ENCODE measurements at regions not wholly inside any gene's neighbourhood (a gene's known extent, or its start where the extent isn't known, plus 50 kb on each side); places are given as distances from the start of the nearest gene placed in this dataset.

DNA sequence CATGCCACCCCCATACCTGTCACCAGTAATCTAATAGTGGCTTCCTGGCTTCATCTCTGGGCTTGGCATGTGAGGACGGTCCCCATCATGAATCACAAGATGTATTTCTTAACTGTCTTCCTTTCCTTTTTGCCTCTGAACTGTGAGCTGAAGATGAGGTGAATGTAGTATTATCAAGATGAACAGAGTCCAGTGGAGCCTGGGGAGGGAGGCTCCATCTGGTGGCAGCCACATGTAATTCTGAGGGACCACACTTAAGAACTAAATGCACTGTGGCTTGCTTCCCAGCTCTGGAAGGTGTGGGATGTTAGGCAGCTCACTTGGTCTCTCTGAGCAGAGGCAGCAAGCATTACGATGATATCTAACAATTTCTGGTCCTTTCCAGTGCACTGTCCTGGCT, 354.9 kb upstream of the ASIC2 start:
- POLR2A ChIA-PET (ENCODE audit: low non-redundant PET), result no interaction called here
- H3K27ac ChIP-seq, result no peak overlapping the region
- peak; percentile 30 for DNase-seq (ENCODE audit: low spot score)
- TF ChIP-seq, protein P1, sequence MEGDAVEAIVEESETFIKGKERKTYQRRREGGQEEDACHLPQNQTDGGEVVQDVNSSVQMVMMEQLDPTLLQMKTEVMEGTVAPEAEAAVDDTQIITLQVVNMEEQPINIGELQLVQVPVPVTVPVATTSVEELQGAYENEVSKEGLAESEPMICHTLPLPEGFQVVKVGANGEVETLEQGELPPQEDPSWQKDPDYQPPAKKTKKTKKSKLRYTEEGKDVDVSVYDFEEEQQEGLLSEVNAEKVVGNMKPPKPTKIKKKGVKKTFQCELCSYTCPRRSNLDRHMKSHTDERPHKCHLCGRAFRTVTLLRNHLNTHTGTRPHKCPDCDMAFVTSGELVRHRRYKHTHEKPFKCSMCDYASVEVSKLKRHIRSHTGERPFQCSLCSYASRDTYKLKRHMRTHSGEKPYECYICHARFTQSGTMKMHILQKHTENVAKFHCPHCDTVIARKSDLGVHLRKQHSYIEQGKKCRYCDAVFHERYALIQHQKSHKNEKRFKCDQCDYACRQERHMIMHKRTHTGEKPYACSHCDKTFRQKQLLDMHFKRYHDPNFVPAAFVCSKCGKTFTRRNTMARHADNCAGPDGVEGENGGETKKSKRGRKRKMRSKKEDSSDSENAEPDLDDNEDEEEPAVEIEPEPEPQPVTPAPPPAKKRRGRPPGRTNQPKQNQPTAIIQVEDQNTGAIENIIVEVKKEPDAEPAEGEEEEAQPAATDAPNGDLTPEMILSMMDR (conservative IDR thresholded peaks at IDR 0.05; ENCODE audit: low read depth), result peak; percentile 35; the same call in 1 of the 2 replicates
- CTCF ChIA-PET, result interaction anchor here (0.6 kb wide), 2 partner anchors 26 to 583 kb away, joined by 5 to 8 read pairs; no protein-coding TSS in a partner anchor

DNA sequence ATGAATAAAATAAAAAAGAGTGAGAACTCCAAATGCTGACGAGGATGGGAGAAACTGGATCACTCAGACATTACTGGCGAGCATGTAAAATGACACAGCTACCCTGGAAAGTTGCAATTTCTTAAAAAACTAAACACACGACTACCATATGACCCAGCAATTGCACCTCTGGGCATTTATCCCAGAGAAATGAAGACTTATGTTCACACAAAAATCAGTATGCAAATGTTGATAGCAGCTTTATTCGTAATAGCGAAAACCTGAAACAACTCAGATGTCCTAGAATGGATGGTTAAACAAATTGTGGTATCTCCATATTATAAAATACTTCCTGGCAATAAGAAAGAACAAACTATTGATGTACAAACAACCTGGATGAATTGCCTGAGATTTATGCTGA, 357.2 kb upstream of the ASIC2 start:
- DNase-seq (ENCODE audit: low spot score), result no peak
- CTCF ChIA-PET, result no interaction called here
- TF ChIP-seq, protein P1 (conservative IDR thresholded peaks at IDR 0.05; ENCODE audit: low read depth), result no peak
- no peak overlapping the region for H3K27ac ChIP-seq
- POLR2A ChIA-PET (ENCODE audit: low non-redundant PET), result no interaction called here

DNA sequence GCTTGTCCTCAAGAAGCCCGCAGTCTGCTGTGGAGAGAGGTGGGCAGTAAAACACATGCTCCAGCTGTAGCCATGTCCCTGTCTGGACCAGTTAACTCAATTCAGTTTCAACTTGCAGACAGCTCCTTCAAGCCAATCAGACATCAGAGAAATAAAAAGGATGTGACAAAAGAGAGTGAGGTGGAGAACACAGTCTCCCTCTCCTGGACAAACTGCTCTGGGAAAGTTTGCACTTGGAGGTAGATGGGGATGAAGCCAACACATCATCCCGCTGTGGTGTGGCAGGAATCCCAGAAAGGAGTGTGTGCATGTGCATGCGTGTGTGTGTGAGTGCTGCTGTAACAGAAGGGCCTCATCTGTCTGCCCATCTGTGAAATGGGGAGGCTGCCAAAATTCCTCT, 358.6 kb upstream of the ASIC2 start:
- DNase-seq (ENCODE audit: low spot score), result peak; percentile 7
- TF ChIP-seq, protein P1 (conservative IDR thresholded peaks at IDR 0.05; ENCODE audit: low read depth), result no peak
- no peak overlapping the region for H3K27ac ChIP-seq
- ChIA-PET CTCF (interaction anchor here (0.6 to 0.8 kb wide), 3 partner anchors 16 to 1040 kb away, joined by 3 read pairs; no protein-coding TSS in a partner anchor), POLR2A (ENCODE audit: low non-redundant PET) (no interaction called here)

DNA sequence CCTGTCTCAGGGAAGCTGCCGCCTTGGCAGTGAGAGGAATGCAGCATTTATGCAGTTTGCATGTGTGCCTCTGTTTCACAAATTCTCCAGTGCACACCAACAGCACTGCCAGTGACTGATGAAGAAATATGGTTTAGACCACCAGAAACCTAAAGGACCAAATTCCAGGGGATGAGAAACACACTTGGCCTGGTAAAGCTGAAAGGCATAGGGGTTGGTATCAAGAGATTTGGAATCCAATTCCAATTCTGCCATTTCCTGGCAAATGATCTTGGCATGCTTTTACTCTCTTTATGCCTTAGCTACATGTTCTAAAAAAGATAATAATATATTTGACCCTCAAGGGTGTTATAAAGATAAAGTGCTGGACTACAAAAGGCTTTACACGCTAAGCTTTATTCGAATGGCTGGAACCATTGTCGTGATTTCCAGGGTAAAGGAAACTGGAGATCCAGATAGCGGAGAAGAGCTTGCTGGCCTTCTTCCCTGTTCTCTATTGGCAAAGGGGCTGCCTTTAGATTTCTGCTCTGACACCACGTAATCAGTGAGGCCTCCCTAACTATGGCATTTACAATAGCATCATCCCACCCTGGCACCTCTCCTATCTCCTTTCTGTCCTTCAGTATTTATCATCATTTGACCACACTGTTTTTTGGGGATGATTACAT, 359.8 kb upstream of the ASIC2 start:
- TF ChIP-seq, protein P1 (conservative IDR thresholded peaks at IDR 0.05; ENCODE audit: low read depth), result no peak
- POLR2A ChIA-PET (ENCODE audit: low non-redundant PET), result no interaction called here
- CTCF ChIA-PET, result interaction anchor here (0.5 kb wide), 1 partner anchor 866 kb away, joined by 3 read pairs; no protein-coding TSS in a partner anchor
- no peak overlapping the region for H3K27ac ChIP-seq
- no peak for DNase-seq (ENCODE audit: low spot score)

DNA sequence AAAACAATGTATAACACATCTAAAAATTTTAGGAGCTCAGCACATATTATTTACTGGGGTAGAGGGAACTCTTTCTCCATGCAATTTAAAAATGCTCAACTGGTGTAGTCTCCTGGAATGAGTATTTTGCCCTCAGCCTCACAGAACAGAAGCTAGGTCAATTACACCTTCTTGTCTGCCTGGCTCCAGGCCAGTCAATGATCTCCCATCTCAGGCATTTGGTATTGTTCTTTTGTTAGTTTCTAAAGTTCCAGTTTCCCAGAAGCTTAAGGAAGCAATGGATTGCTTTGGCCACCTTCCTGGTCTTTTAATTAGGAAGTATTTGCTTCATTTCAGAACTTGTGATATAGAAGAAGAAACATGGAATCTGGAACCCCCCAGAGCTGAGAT, 360.3 kb upstream of the ASIC2 start:
- no peak overlapping the region for H3K27ac ChIP-seq
- ChIA-PET POLR2A (ENCODE audit: low non-redundant PET) (no interaction called here), CTCF (interaction anchor here (0.5 kb wide), 1 partner anchor 867 kb away, joined by 3 read pairs; no protein-coding TSS in a partner anchor)
- TF ChIP-seq, protein P1 (conservative IDR thresholded peaks at IDR 0.05; ENCODE audit: low read depth), result no peak
- no peak for DNase-seq (ENCODE audit: low spot score)

DNA sequence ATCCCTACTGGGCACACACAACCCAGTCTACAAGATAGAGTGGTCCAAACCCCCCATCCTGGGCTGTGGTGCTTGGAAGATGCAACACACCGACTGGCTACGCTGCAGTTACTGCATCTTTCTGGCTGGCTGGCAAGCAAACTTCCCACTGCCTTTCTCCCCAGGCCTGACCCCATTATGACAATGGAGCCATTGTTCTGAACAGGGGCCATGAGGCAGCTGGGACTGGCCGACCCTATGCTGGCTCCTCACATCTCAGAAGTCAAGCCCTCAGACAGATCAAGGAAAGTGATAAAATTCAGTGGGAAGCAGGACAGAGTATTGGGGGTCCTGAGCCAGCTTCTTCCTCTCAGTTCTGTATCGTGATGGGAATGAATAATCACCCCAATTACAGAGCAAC, 364.1 kb upstream of the ASIC2 start:
- POLR2A ChIA-PET (ENCODE audit: low non-redundant PET), result no interaction called here
- no peak overlapping the region for H3K27ac ChIP-seq
- DNase-seq (ENCODE audit: low spot score), result no peak
- TF ChIP-seq, protein P1 (conservative IDR thresholded peaks at IDR 0.05; ENCODE audit: low read depth), result no peak
- CTCF ChIA-PET, result no interaction called here
